ENCODE measurements at regions not wholly inside any gene's neighbourhood (a gene's known extent, or its start where the extent isn't known, plus 50 kb on each side); places are given as distances from the start of the nearest gene placed in this dataset.

DNA sequence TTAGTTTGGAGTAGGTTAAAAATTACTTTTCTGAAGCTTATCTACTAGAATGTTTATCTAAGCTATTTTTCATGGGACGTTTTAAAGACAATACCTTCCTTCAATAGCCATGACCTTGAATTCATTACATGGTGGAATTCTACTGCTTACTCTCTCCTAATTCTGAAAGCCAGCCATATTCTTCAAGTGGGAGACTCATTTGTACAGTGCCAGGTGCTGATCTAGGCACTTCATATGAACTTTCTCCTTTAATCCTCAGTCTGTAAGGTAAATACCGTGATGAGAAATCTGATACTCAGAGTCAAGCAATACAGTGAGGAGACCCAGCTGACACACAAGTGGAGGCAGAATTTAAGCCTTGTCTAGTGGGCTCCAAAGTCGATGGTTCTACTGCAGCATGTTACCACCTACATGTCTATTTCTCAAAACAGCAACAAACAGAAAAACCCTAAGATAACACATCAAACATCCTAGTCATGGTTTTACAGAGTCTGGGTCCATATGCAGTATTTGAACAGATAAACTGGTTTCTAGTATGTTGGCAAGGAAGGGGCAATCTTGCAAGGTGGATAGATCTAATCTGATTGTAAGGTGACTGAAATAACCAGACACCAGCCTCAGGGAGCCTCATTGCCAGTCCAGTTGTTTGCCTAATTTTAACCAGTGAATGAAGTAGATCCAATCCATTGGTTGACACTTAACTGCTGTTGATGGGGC, 243.7 kb downstream of the PIK3R1 start:
- DNase-seq (ENCODE audit: low read depth) = no peak
- TF ChIP-seq, protein P1, sequence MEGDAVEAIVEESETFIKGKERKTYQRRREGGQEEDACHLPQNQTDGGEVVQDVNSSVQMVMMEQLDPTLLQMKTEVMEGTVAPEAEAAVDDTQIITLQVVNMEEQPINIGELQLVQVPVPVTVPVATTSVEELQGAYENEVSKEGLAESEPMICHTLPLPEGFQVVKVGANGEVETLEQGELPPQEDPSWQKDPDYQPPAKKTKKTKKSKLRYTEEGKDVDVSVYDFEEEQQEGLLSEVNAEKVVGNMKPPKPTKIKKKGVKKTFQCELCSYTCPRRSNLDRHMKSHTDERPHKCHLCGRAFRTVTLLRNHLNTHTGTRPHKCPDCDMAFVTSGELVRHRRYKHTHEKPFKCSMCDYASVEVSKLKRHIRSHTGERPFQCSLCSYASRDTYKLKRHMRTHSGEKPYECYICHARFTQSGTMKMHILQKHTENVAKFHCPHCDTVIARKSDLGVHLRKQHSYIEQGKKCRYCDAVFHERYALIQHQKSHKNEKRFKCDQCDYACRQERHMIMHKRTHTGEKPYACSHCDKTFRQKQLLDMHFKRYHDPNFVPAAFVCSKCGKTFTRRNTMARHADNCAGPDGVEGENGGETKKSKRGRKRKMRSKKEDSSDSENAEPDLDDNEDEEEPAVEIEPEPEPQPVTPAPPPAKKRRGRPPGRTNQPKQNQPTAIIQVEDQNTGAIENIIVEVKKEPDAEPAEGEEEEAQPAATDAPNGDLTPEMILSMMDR (IDR thresholded peaks at IDR 0.05; ENCODE audit: insufficient read depth, low read depth, low read length, missing control alignments) = no peak
- H3K4me3 ChIP-seq (ENCODE audit: low read depth, low read length) = no peak overlapping the region

DNA sequence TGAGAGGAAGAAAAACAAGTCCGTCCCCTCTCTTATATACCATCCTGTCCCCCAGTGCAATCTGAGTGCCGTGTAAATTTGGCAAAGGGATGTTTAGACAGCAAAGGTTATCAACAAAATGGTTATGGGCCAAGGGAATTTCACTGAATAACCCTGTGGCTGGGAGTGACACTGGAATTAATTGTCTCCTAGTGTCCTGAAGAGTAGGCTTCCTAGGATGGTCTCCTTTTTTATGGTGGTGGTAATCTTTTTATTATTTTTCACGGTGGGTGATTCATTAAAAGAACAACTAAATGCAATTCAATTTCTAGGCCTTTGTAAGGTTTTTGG, 244.2 kb downstream of the PIK3R1 start:
- no peak overlapping the region for H3K4me3 ChIP-seq (ENCODE audit: low read depth, low read length)
- TF ChIP-seq, protein P1 (IDR thresholded peaks at IDR 0.05; ENCODE audit: insufficient read depth, low read depth, low read length, missing control alignments) = no peak
- no peak for DNase-seq (ENCODE audit: low read depth)

DNA sequence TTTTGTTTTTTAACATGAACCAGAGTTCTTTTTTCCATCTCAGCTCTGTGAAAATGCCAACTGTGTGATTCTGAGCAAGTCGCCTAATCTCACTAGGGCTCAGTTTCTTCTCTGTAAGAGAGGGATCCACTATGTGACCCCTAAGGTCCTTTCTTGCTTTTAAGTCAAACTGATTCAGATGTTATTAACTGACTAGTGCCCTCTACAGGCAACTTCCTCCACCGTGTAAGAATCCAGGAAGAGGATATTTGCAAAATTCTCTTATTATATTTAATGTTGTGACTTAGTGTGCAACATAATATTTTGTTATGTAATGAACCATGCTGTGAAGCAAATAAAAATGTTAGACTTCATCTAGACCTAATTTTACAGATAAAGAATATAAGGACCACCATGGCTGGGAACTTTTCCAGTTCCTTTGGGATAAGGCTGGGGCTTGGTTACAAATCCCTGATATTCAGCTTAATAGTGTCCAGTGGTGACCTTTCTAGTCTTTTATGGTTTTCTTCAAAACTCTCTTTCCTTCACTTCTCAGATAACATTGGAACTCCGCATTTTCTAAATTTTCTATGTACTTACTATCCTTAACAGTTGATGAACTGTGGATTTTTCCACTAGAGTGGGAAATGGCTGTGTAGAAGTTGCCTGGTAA, 244.7 kb downstream of the PIK3R1 start:
- DNase-seq (ENCODE audit: low read depth) = peak; percentile 86

DNA sequence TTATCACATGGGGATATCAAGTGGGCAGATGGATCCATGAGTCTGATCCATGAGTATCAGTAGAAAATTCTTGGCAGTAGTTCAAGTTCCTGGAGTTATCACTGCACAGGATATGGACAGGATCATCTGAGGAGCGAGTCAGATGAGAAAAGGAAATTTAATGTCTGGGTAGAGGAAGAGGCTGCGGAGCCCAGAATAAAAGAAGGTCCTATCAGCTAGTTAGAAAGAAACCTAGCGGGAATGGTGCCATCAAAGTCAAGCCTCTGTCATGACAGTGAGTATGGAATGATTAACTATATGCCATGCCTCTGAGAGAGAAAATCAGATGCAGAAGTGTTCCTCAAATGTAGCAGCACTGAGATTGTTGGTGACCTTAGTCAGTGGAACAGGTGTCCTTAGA, 248.1 kb downstream of the PIK3R1 start:
- no peak for DNase-seq (ENCODE audit: low read depth)
- TF ChIP-seq, protein P1 (IDR thresholded peaks at IDR 0.05; ENCODE audit: insufficient read depth, low read depth, low read length, missing control alignments) = no peak
- no peak overlapping the region for H3K4me3 ChIP-seq (ENCODE audit: low read depth, low read length)

More for the DNA sequence above, 244.7 kb downstream of the PIK3R1 start:
- no peak overlapping the region for H3K4me3 ChIP-seq (ENCODE audit: low read depth, low read length)
- TF ChIP-seq, protein P1 (IDR thresholded peaks at IDR 0.05; ENCODE audit: insufficient read depth, low read depth, low read length, missing control alignments) = peak; percentile 66

DNA sequence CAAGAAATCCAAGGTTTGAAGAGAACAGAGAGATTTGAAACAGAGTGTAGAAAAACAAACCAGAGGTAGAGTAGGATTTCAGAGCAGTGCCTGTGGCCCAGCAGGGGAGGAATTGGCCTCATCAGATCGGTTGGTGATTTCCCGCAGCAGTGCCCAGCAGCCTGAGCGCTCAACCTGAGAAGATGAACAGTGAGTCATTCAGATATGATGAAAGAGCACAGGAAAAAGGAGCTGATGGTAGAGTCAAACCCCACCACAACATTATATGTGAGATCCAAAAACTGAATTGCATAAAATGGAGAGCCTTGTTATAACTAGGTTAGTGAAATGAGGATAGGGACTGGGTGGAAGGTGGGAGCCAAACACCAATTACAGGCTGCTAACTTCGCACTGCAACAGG, 248.9 kb downstream of the PIK3R1 start:
- peak; percentile 68 for DNase-seq (ENCODE audit: low read depth)
- no peak overlapping the region for H3K4me3 ChIP-seq (ENCODE audit: low read depth, low read length)
- TF ChIP-seq, protein P1 (IDR thresholded peaks at IDR 0.05; ENCODE audit: insufficient read depth, low read depth, low read length, missing control alignments) = no peak

DNA sequence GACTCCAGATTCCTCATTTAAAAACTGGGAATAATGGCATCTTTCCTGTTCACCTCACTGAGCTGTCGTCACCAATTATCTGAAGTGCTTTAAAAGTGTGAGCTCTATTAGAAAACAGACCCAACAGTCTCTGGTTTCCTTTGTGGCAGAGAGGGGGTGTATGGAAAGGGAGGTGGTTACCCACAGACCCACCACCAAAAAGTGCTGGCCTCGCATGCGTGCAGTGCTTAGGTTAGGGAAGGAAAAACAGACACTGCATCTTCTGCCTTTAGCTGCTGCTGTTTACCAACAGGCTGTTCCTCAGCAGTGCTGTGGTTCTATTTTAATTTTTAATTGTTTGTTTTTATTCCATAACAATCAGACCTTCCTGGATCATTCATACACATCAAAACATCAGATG, 249.6 kb downstream of the PIK3R1 start:
- no peak overlapping the region for H3K4me3 ChIP-seq (ENCODE audit: low read depth, low read length)
- TF ChIP-seq, protein P1 (IDR thresholded peaks at IDR 0.05; ENCODE audit: insufficient read depth, low read depth, low read length, missing control alignments) = no peak
- DNase-seq (ENCODE audit: low read depth) = no peak
